Mammary epithelial cell (primary cell): ENCODE measurements at regions not wholly inside any gene's neighbourhood (a gene's known extent, or its start where the extent isn't known, plus 50 kb on each side); places are given as distances from the start of the nearest gene placed in this dataset.

ENCODE experiments used
- EZH2 ChIP-seq: IDR thresholded peaks from 2 replicates; pipeline ENCODE4 v1.6.1; 2012; ENCODE audit warnings: low read length, inconsistent platforms, borderline replicate concordance
- TF ChIP-seq, protein P1 (sequence below), 2 donors: IDR thresholded peaks in 1 of 2; conservative IDR thresholded peaks in 1 of 2; 2 replicates each; pipeline ENCODE4 v1.5.1; 2011 to 2012; ENCODE audit warnings: inconsistent platforms in 2 of 2, low read length in 2 of 2, mild to moderate bottlenecking in 2 of 2, control low read depth in 1 of 2, low read depth in 1 of 2; ENCODE audit not compliant: insufficient read depth in 1 of 2; ENCODE audit errors: extremely low read depth in 1 of 2

DNA sequence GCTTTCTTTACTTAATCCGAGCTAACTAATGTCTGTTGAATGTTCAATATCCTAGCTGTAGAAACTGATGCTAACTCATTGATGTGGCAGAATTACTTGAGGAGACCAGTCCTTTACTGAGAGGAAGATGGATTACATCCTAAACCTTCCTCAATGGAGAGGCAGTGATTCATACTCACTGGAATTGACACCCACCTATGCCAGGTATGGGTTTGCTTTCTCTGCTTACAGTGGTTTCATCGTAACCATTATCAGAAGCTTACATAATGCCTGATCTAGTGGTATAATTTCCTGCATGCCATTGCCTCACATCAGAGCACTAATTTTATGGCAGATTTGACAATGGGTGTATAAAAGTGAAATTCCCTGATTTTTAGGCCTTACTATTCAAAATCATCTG, 384.7 kb downstream of the ANXA1 start:
- TF ChIP-seq, protein P1, sequence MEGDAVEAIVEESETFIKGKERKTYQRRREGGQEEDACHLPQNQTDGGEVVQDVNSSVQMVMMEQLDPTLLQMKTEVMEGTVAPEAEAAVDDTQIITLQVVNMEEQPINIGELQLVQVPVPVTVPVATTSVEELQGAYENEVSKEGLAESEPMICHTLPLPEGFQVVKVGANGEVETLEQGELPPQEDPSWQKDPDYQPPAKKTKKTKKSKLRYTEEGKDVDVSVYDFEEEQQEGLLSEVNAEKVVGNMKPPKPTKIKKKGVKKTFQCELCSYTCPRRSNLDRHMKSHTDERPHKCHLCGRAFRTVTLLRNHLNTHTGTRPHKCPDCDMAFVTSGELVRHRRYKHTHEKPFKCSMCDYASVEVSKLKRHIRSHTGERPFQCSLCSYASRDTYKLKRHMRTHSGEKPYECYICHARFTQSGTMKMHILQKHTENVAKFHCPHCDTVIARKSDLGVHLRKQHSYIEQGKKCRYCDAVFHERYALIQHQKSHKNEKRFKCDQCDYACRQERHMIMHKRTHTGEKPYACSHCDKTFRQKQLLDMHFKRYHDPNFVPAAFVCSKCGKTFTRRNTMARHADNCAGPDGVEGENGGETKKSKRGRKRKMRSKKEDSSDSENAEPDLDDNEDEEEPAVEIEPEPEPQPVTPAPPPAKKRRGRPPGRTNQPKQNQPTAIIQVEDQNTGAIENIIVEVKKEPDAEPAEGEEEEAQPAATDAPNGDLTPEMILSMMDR (conservative IDR thresholded peaks at IDR 0.05 in 1 of 2, IDR thresholded peaks at IDR 0.05 in 1 of 2; ENCODE audit: extremely low read depth in 1 of 2, insufficient read depth in 1 of 2, low read depth in 1 of 2, low read length in 2 of 2), result no peak
- TF ChIP-seq EZH2, result no peak
